ENCODE measurements at regions not wholly inside any gene's neighbourhood (a gene's known extent, or its start where the extent isn't known, plus 50 kb on each side); places are given as distances from the start of the nearest gene placed in this dataset.

GRCh38 chr12:3961591-3961990 lies 88.4 kb upstream of the PARP11 start:
- no peak overlapping the region for H3K4me3 ChIP-seq (ENCODE audit: insufficient read depth, low read depth, low read length)
- no peak overlapping the region for H4K91ac ChIP-seq (ENCODE audit: insufficient read depth, low read depth, low read length)
- no peak overlapping the region for H3K9ac ChIP-seq (ENCODE audit: low read depth, low read length)
- POLR2A ChIA-PET (ENCODE audit: unreplicated experiment): no interaction called here
- dilution Hi-C loops (cut with HindIII; ENCODE audit: low sequenced_read_pairs, unreplicated experiment): no loop called here
- H3K4me2 ChIP-seq (ENCODE audit: low read depth, low read length): no peak overlapping the region
- no peaks in the 10 kb centered on the region; the same call in 1 of the 2 replicates for H3K27me3 ChIP-seq (ENCODE audit: control insufficient read depth, insufficient read depth, low read length)
- no peak overlapping the region for H3K4ac ChIP-seq (ENCODE audit: low read depth, low read length)
- H3K36me3 ChIP-seq (ENCODE audit: control insufficient read depth, insufficient read depth, low read length): no peaks in the 10 kb centered on the region
- no peak for DNase-seq
- H3K56ac ChIP-seq (ENCODE audit: extremely low read depth, insufficient read depth, low read length): no peak overlapping the region
- H3K9me1 ChIP-seq (ENCODE audit: insufficient read depth, low read length): no peaks in the 10 kb centered on the region
- H3K27ac ChIP-seq (ENCODE audit: insufficient read depth, low read length): no peak overlapping the region
- CTCF ChIA-PET: no interaction called here
- no peak overlapping the region for H4K5ac ChIP-seq (ENCODE audit: low read depth, low read length)
- H2BK5ac ChIP-seq (ENCODE audit: low read depth, low read length, poor library complexity, severe bottlenecking): no peak overlapping the region
- no peaks in the 10 kb centered on the region for H3K4me1 ChIP-seq (ENCODE audit: control insufficient read depth, insufficient read depth, low read length)
- H2AK9ac ChIP-seq (replicated peaks; ENCODE audit: low read depth, low read length, poor library complexity): no peak overlapping the region
- H3K14ac ChIP-seq (replicated peaks; ENCODE audit: low read depth, low read length): no peak overlapping the region
- BruUV-seq (replicated peaks): no TSS peak
- in situ Hi-C loops (cut with MboI; ENCODE audit: low sequenced_read_pairs): no loop called here
- H4K8ac ChIP-seq (ENCODE audit: low read depth in 2 of 2, low read length in 2 of 2): no peak overlapping the region
- WGBS, 2 experiments (ENCODE audit: extremely low coverage in 2 of 2, insufficient read length in 1 of 2): 36% methylated on average over 6 of the region's 9 CpGs; no CpG with 5 or more reads in 1 of the 2 experiments
- TF ChIP-seq CHD1 (IDR thresholded peaks at IDR 0.05; ENCODE audit: low read depth, low read length): no peak
- no peak for TF ChIP-seq CTCF (conservative IDR thresholded peaks at IDR 0.05; ENCODE audit: low read depth, low read length)
- TF ChIP-seq RCOR1 (IDR thresholded peaks at IDR 0.05; ENCODE audit: insufficient replicate concordance, low read length): no peak
- no peak for TF ChIP-seq NFE2L2 (IDR thresholded peaks at IDR 0.05; ENCODE audit: low read depth, low read length)
- TF ChIP-seq SMC3 (IDR thresholded peaks at IDR 0.05; ENCODE audit: low read depth, low read length): no peak
- no peak for TF ChIP-seq USF2 (IDR thresholded peaks at IDR 0.05; ENCODE audit: low read depth, low read length)
- TF ChIP-seq MAZ (IDR thresholded peaks at IDR 0.05; ENCODE audit: borderline replicate concordance, low read depth, low read length): no peak
- no peak for TF ChIP-seq RFX5 (IDR thresholded peaks at IDR 0.05; ENCODE audit: low read depth, low read length)
- TF ChIP-seq BHLHE40 (IDR thresholded peaks at IDR 0.05; ENCODE audit: low read depth, low read length): no peak
- TF ChIP-seq POLR2A (IDR thresholded peaks at IDR 0.05; ENCODE audit: low read depth, low read length): no peak
- TF ChIP-seq RAD21 (IDR thresholded peaks at IDR 0.05; ENCODE audit: low read length): no peak
- TF ChIP-seq CEBPB (IDR thresholded peaks at IDR 0.05; ENCODE audit: low read depth, low read length): no peak
- no peak for TF ChIP-seq MXI1 (IDR thresholded peaks at IDR 0.05; ENCODE audit: borderline replicate concordance, low read depth, low read length)
- no peak for TF ChIP-seq ELK1 (IDR thresholded peaks at IDR 0.05; ENCODE audit: borderline replicate concordance, low read depth, low read length)
- no peak for TF ChIP-seq MAFK (IDR thresholded peaks at IDR 0.05; ENCODE audit: low read depth, low read length)
- no peak for TF ChIP-seq FOS (IDR thresholded peaks at IDR 0.05; ENCODE audit: low read depth, low read length)
- H3K18ac ChIP-seq (ENCODE audit: low read depth, low read length): no peak overlapping the region
- no peak overlapping the region for H2BK120ac ChIP-seq (ENCODE audit: low read depth, low read length)
- H2AFZ ChIP-seq (replicated peaks; ENCODE audit: low read length, poor library complexity): no peak overlapping the region
- no peak overlapping the region for H2BK15ac ChIP-seq (ENCODE audit: low read depth, low read length)
- intact Hi-C loops (cut with micrococcal nuclease): no loop called here
- no peak overlapping the region for H3K23ac ChIP-seq (ENCODE audit: low read depth, low read length)
- no peak overlapping the region for H2AK5ac ChIP-seq (ENCODE audit: low read depth, low read length)
- no peak overlapping the region for H2BK20ac ChIP-seq (ENCODE audit: low read depth, low read length)
- no peaks in the 10 kb centered on the region for H3K79me1 ChIP-seq (ENCODE audit: low read depth in 1 of 2, low read length in 2 of 2)
- ATAC-seq (ENCODE audit: low read depth): no peak
- H3K9me3 ChIP-seq (ENCODE audit: control insufficient read depth, insufficient read depth, low read length): peaks cover 2% of the 10 kb centered on the region; the same call in 1 of the 2 replicates
- H4K20me1 ChIP-seq (ENCODE audit: insufficient read depth, low read length): no peaks in the 10 kb centered on the region

Measured in IMR-90 (cell line).